HEK293 (cell line): ENCODE measurements at regions not wholly inside any gene's neighbourhood (a gene's known extent, or its start where the extent isn't known, plus 50 kb on each side); places are given as distances from the start of the nearest gene placed in this dataset.

Experiments used
- ATF2 ChIP-seq: fragments of 450-650 bp; formaldehyde crosslinking; IDR thresholded peaks from 2 replicates; pipeline ENCODE4 v1.5.1; 2016; ENCODE audit warnings: missing biosample characterization, missing genetic modification characterization, low read depth
- CTCF ChIP-seq: fragments of 450-650 bp; formaldehyde crosslinking; IDR thresholded peaks from 2 replicates; pipeline ENCODE4 v1.5.1; 2016; ENCODE audit warnings: missing biosample characterization, missing genetic modification characterization
- REST ChIP-seq: fragments of 450-650 bp; formaldehyde crosslinking; IDR thresholded peaks from 2 replicates; pipeline ENCODE4 v1.5.1; 2016; ENCODE audit warnings: missing biosample characterization, missing genetic modification characterization
- ZBTB10 ChIP-seq: fragments of 450-650 bp; formaldehyde crosslinking; IDR thresholded peaks from 2 replicates; pipeline ENCODE4 v1.5.1; 2016; ENCODE audit warnings: missing biosample characterization, missing genetic modification characterization
- ZNF174 ChIP-seq: fragments of 450-650 bp; formaldehyde crosslinking; IDR thresholded peaks from 2 replicates; pipeline ENCODE4 v1.5.0; 2017; ENCODE audit warnings: missing biosample characterization, mild to moderate bottlenecking, missing genetic modification characterization
- ZNF274 ChIP-seq, 2 experiments: fragments of 200-500 bp in 1 of 2; fragments of 450-650 bp in 1 of 2; sonication (Bioruptor generic) in 1 of 2; formaldehyde crosslinking in 1 of 2; IDR thresholded peaks; 2 replicates each; pipeline versions ENCODE4 v1.5.1 to v1.6.1; 2014 to 2016; ENCODE audit warnings: borderline replicate concordance in 1 of 2, inconsistent platforms in 1 of 2, low read length in 1 of 2, missing biosample characterization in 1 of 2, missing genetic modification characterization in 1 of 2
- ZNF513 ChIP-seq: fragments of 450-650 bp; IDR thresholded peaks from 2 replicates; pipeline ENCODE4 v1.5.1; 2018; ENCODE audit warnings: missing biosample characterization, missing genetic modification characterization
- ZNF558 ChIP-seq: fragments of 450-650 bp; formaldehyde crosslinking; IDR thresholded peaks from 2 replicates; pipeline ENCODE4 v1.5.1; 2016; ENCODE audit warnings: missing biosample characterization, missing genetic modification characterization
- ZNF596 ChIP-seq: fragments of 450-650 bp; IDR thresholded peaks from 2 replicates; pipeline ENCODE4 v1.5.0; 2018; ENCODE audit warnings: missing biosample characterization, mild to moderate bottlenecking, missing genetic modification characterization, moderate library complexity

GRCh38 chr11:121886005-121886734 lies 229.8 kb downstream of the BLID start:
- TF ChIP-seq REST (tag by site-specific recombination) (no peak), ZNF274 (IDR thresholded peaks at IDR 0.05; ENCODE audit: low read length) (no peak), ZNF274 (tag by site-specific recombination; IDR thresholded peaks at IDR 0.05; ENCODE audit: borderline replicate concordance) (no peak), CTCF (tag by site-specific recombination) (no peak), ZBTB10 (tag by site-specific recombination) (no peak), ATF2 (tag by site-specific recombination) (no peak), ZNF174 (tag by site-specific recombination) (no peak), ZNF558 (tag by site-specific recombination) (no peak), ZNF596 (tag by site-specific recombination) (no peak), ZNF513 (tag by site-specific recombination) (no peak)
